GM23338 (cell line): ENCODE measurements at regions not wholly inside any gene's neighbourhood (a gene's known extent, or its start where the extent isn't known, plus 50 kb on each side); places are given as distances from the start of the nearest gene placed in this dataset.

Experiments
- ATAC-seq: fragments of 200-7000 bp; cut with Tn5 transposase; 3 replicates; pipeline ENCODE4 v1.9.1; 2020
- DNase-seq: peaks from one replicate; pipeline ENCODE4 v3.0.0-alpha.2; 2015; ENCODE audit warnings: low spot score
- H2AFZ ChIP-seq: fragments of 200-600 bp; sonication (generic); 2 replicates; pipeline ENCODE4 v1.8.0; 2016; ENCODE audit warnings: antibody characterized with exemption, mild to moderate bottlenecking, moderate library complexity
- H3F3A ChIP-seq: fragments of 200-600 bp; sonication (generic); replicated peaks from 2 replicates; pipeline ENCODE4 v1.8.0; 2017; ENCODE audit warnings: antibody characterized with exemption, mixed run types, low read depth
- H3K27ac ChIP-seq: fragments of 200-600 bp; sonication (generic); 2 replicates; pipeline ENCODE4 v1.6.1; 2016; ENCODE audit warnings: low read depth
- H3K27me3 ChIP-seq: fragments of 200-600 bp; sonication (generic); 2 replicates; pipeline ENCODE4 v1.8.0; 2016; ENCODE audit warnings: mild to moderate bottlenecking, mixed run types, moderate library complexity; ENCODE audit not compliant: insufficient read depth
- H3K36me3 ChIP-seq: fragments of 200-600 bp; sonication (generic); 2 replicates; pipeline ENCODE4 v1.8.0; 2016; ENCODE audit warnings: mild to moderate bottlenecking; ENCODE audit not compliant: insufficient read depth
- H3K4me1 ChIP-seq: fragments of 200-600 bp; sonication (generic); 2 replicates; pipeline ENCODE4 v1.8.0; 2016; ENCODE audit warnings: mild to moderate bottlenecking, moderate library complexity; ENCODE audit not compliant: insufficient read depth
- H3K4me2 ChIP-seq: fragments of 200-600 bp; sonication (generic); 2 replicates; pipeline ENCODE4 v1.7.1; 2017; ENCODE audit warnings: mixed run types
- H3K4me3 ChIP-seq: fragments of 200-600 bp; sonication (generic); 2 replicates; pipeline ENCODE4 v1.6.1; 2016; ENCODE audit warnings: mixed run types
- H3K79me2 ChIP-seq: fragments of 200-600 bp; sonication (generic); replicated peaks from 2 replicates; pipeline ENCODE4 v1.8.0; 2017; ENCODE audit warnings: mild to moderate bottlenecking; ENCODE audit not compliant: insufficient read depth
- H3K9me2 ChIP-seq: fragments of 200-600 bp; sonication (generic); 2 replicates; pipeline ENCODE4 v1.8.0; 2017; ENCODE audit not compliant: insufficient read depth
- H4K20me1 ChIP-seq: fragments of 200-600 bp; sonication (generic); replicated peaks from 2 replicates; pipeline ENCODE4 v1.8.0; 2017; ENCODE audit warnings: mild to moderate bottlenecking; ENCODE audit not compliant: insufficient read depth
- H3K27ac Mint-ChIP-seq: 2 replicates; pipeline ENCODE4 v1.8.0; 2020; ENCODE audit warnings: inconsistent platforms, mild to moderate bottlenecking, moderate library complexity, mixed read lengths
- H3K27me3 Mint-ChIP-seq: 3 replicates; pipeline ENCODE4 v1.8.0; 2022; ENCODE audit warnings: low read depth, mild to moderate bottlenecking, moderate library complexity, mixed read lengths, inconsistent platforms; ENCODE audit not compliant: insufficient read depth, poor library complexity
- H3K36me3 Mint-ChIP-seq: 3 replicates; pipeline ENCODE4 v1.8.0; 2021; ENCODE audit warnings: low read depth, mild to moderate bottlenecking, inconsistent platforms, moderate library complexity, mixed read lengths
- H3K4me1 Mint-ChIP-seq: 3 replicates; pipeline ENCODE4 v1.8.0; 2020; ENCODE audit warnings: mild to moderate bottlenecking, inconsistent platforms, mixed read lengths
- H3K4me3 Mint-ChIP-seq: 3 replicates; pipeline ENCODE4 v1.8.0; 2021; ENCODE audit warnings: moderate library complexity, mild to moderate bottlenecking, inconsistent platforms, mixed read lengths
- H3K9me3 Mint-ChIP-seq: 3 replicates; pipeline ENCODE4 v1.8.0; 2020; ENCODE audit warnings: moderate library complexity, mild to moderate bottlenecking, inconsistent platforms, mixed read lengths
- CREB1 ChIP-seq: fragments of 250-450 bp; sonication (Bioruptor Pico); IDR thresholded peaks from 2 replicates; pipeline ENCODE4 v1.5.0; 2020; ENCODE audit warnings: low read depth, mild to moderate bottlenecking, moderate library complexity
- CTCF ChIP-seq, 2 experiments: fragments of 200-600 bp in 1 of 2; sonication (generic) in 1 of 2; conservative IDR thresholded peaks; 2 replicates each; pipeline versions ENCODE4 v1.5.1 to v1.6.1; 2016 to 2017; ENCODE audit warnings: antibody characterized with exemption in 2 of 2, low read depth in 2 of 2, mild to moderate bottlenecking in 2 of 2, moderate library complexity in 1 of 2
- ETS1 ChIP-seq: IDR thresholded peaks from 2 replicates; pipeline ENCODE4 v1.6.1; 2016; ENCODE audit warnings: antibody characterized with exemption
- EZH2 ChIP-seq: fragments of 200-600 bp; sonication (generic); IDR thresholded peaks from one replicate; pipeline ENCODE4 v1.8.0; 2017; ENCODE audit warnings: antibody characterized with exemption, mild to moderate bottlenecking, low read depth; ENCODE audit not compliant: unreplicated experiment
- EZH2phosphoT487 ChIP-seq: fragments of 200-600 bp; sonication (generic); IDR thresholded peaks from one replicate; pipeline ENCODE4 v1.8.1; 2018; ENCODE audit warnings: antibody characterized with exemption; ENCODE audit not compliant: unreplicated experiment
- JUNB ChIP-seq: IDR thresholded peaks from one replicate; pipeline ENCODE4 v1.6.1; 2016; ENCODE audit warnings: antibody characterized with exemption; ENCODE audit not compliant: unreplicated experiment
- NANOG ChIP-seq: IDR thresholded peaks from 2 replicates; pipeline ENCODE4 v1.6.1; 2016; ENCODE audit warnings: antibody characterized with exemption, borderline replicate concordance
- POLR2AphosphoS5 ChIP-seq: IDR thresholded peaks from 2 replicates; pipeline ENCODE4 v1.6.1; 2016; ENCODE audit warnings: antibody characterized with exemption, low read depth
- REST ChIP-seq: IDR thresholded peaks from one replicate; pipeline ENCODE4 v1.6.1; 2018; ENCODE audit warnings: antibody characterized with exemption; ENCODE audit not compliant: unreplicated experiment
- STAT1 ChIP-seq: IDR thresholded peaks from one replicate; pipeline ENCODE4 v1.6.1; 2016; ENCODE audit warnings: antibody characterized with exemption; ENCODE audit not compliant: unreplicated experiment
- ZNF114 ChIP-seq: fragments of 250-450 bp; sonication (Bioruptor Pico); IDR thresholded peaks from 2 replicates; pipeline ENCODE4 v1.5.0; 2020; ENCODE audit warnings: mild to moderate bottlenecking, moderate library complexity
- ZNF331 ChIP-seq: fragments of 250-450 bp; sonication (Bioruptor Pico); IDR thresholded peaks from 2 replicates; pipeline ENCODE4 v1.5.0; 2020; ENCODE audit warnings: low read depth, mild to moderate bottlenecking, moderate library complexity

GRCh38 chr9:88892724-88893123, 98.5 kb upstream of the S1PR3 start (continued):
- no peak for TF ChIP-seq POLR2AphosphoS5
- TF ChIP-seq REST = no peak
- TF ChIP-seq STAT1 = no peak
- no peak for TF ChIP-seq ZNF114
- no peak for TF ChIP-seq JUNB
- TF ChIP-seq ETS1 = no peak
- TF ChIP-seq EZH2phosphoT487 = no peak

- no peak for ATAC-seq
- Histone ChIP-seq H2AFZ (no peak overlapping the region), H4K20me1 (no peaks in the 10 kb centered on the region), H3K27ac (no peak overlapping the region), H3K4me2 (no peak overlapping the region), H3K27me3 (no peaks in the 10 kb centered on the region), H3K4me3 (no peak overlapping the region), H3F3A (no peaks in the 10 kb centered on the region), H3K4me1 (no peaks in the 10 kb centered on the region), H3K9me2 (no peaks in the 10 kb centered on the region), H3K36me3 (no peaks in the 10 kb centered on the region), H3K79me2 (no peaks in the 10 kb centered on the region)
- no peaks in the 10 kb centered on the region for H3K36me3 Mint-ChIP-seq
- H3K27ac Mint-ChIP-seq = no peak overlapping the region
- H3K27me3 Mint-ChIP-seq = no peaks in the 10 kb centered on the region
- no peaks in the 10 kb centered on the region for H3K9me3 Mint-ChIP-seq
- no peak for DNase-seq
- H3K4me1 Mint-ChIP-seq = no peaks in the 10 kb centered on the region
- no peak overlapping the region for H3K4me3 Mint-ChIP-seq
- no peak for TF ChIP-seq NANOG
- TF ChIP-seq ETS1 = no peak
- TF ChIP-seq POLR2AphosphoS5 = no peak
- no peak for TF ChIP-seq ZNF114
- no peak for TF ChIP-seq ZNF331 (CRISPR knock-in tag)
- no peak for TF ChIP-seq EZH2
- TF ChIP-seq REST = no peak
- no peak for TF ChIP-seq EZH2phosphoT487
- no peak for TF ChIP-seq CTCF (conservative IDR thresholded peaks at IDR 0.05; ENCODE audit: low read depth in 2 of 2)
- no peak for TF ChIP-seq CREB1 (CRISPR knock-in tag)
- no peak for TF ChIP-seq STAT1
- TF ChIP-seq JUNB = no peak
Observed at GRCh38 chr9:88897081-88897480, 94.2 kb upstream of the S1PR3 start.
